Naive thymus-derived CD4-positive, alpha-beta T cell (primary cell): ENCODE measurements at regions not wholly inside any gene's neighbourhood (a gene's known extent, or its start where the extent isn't known, plus 50 kb on each side); places are given as distances from the start of the nearest gene placed in this dataset.
A peak's percentile ranks its signal among the peaks of the same experiment; 100 is the strongest.

Experiments
- ATAC-seq: fragments of 150-1000 bp; cut with Tn5 transposase; 2 replicates; pipeline ENCODE4 v1.10.0; 2021; ENCODE audit warnings: mild to moderate bottlenecking, moderate library complexity
- CTCF ChIA-PET: fragments of 350-600 bp; sonication (Branson Sonifier 250); formaldehyde crosslinking; loops from one replicate; lab custom pipeline; 2021; ENCODE audit warnings: antibody characterized with exemption; lab: Charles Lee
- POLR2A ChIA-PET: fragments of 350-600 bp; sonication (Branson Sonifier 250); formaldehyde crosslinking; loops from one replicate; lab custom pipeline; 2021; ENCODE audit warnings: antibody characterized with exemption, inconsistent platforms; lab: Charles Lee
- DNase-seq, 9 donors: peaks; one replicate each; pipeline versions ENCODE4 v3.0.0 to v3.0.0-alpha.2; 2020 to 2022; ENCODE audit warnings: mixed read lengths in 1 of 9
- H3K27ac ChIP-seq: one replicate; pipeline ENCODE4 v1.7.0; 2013; ENCODE audit warnings: mild to moderate bottlenecking, low read depth, low read length, moderate library complexity
- H3K27me3 ChIP-seq, 2 donors: one replicate each; pipeline ENCODE4 v1.7.0; 2013; ENCODE audit warnings: low read length in 2 of 2, mild to moderate bottlenecking in 2 of 2, moderate library complexity in 2 of 2; ENCODE audit not compliant: control insufficient read depth in 2 of 2, insufficient read depth in 2 of 2
- H3K36me3 ChIP-seq, 3 experiments: 1 replicate in 2 of 3; 2 replicates in 1 of 3; pipeline ENCODE4 v1.7.0; 2013; ENCODE audit warnings: low read length in 3 of 3, mild to moderate bottlenecking in 3 of 3, moderate library complexity in 1 of 3; ENCODE audit not compliant: insufficient read depth in 3 of 3, control insufficient read depth in 2 of 3
- H3K4me1 ChIP-seq, 2 donors: one replicate each; pipeline ENCODE4 v1.7.0; 2013; ENCODE audit warnings: low read length in 2 of 2, mild to moderate bottlenecking in 2 of 2, moderate library complexity in 1 of 2; ENCODE audit not compliant: control insufficient read depth in 2 of 2, insufficient read depth in 2 of 2
- H3K4me3 ChIP-seq: 2 replicates; pipeline ENCODE4 v1.7.0; 2013; ENCODE audit warnings: mild to moderate bottlenecking, low read length
- H3K9me3 ChIP-seq, 3 experiments: 1 replicate in 2 of 3; 2 replicates in 1 of 3; pipeline ENCODE4 v1.7.0; 2013; ENCODE audit warnings: low read length in 3 of 3; ENCODE audit not compliant: control insufficient read depth in 2 of 3
- H3K27ac Mint-ChIP-seq, 9 donors: one replicate each; pipeline ENCODE4 v1.8.0; 2020 to 2022; ENCODE audit warnings: mixed read lengths in 9 of 9, mild to moderate bottlenecking in 8 of 9, moderate library complexity in 5 of 9, inconsistent platforms in 2 of 9
- H3K27me3 Mint-ChIP-seq, 5 donors: one replicate each; pipeline ENCODE4 v1.8.0; 2021 to 2022; ENCODE audit warnings: mixed read lengths in 5 of 5, mild to moderate bottlenecking in 1 of 5
- H3K36me3 Mint-ChIP-seq, 5 donors: one replicate each; pipeline ENCODE4 v1.8.0; 2020 to 2022; ENCODE audit warnings: mixed read lengths in 5 of 5, mild to moderate bottlenecking in 3 of 5, inconsistent platforms in 1 of 5
- H3K4me1 Mint-ChIP-seq, 7 donors: one replicate each; pipeline ENCODE4 v1.8.0; 2020 to 2022; ENCODE audit warnings: mixed read lengths in 7 of 7, mild to moderate bottlenecking in 3 of 7, inconsistent platforms in 1 of 7
- H3K4me3 Mint-ChIP-seq, 10 donors: one replicate each; pipeline ENCODE4 v1.8.0; 2020 to 2022; ENCODE audit warnings: mild to moderate bottlenecking in 10 of 10, mixed read lengths in 10 of 10, moderate library complexity in 6 of 10, inconsistent platforms in 2 of 10
- H3K9me3 Mint-ChIP-seq, 11 donors: one replicate each; pipeline ENCODE4 v1.8.0; 2020 to 2022; ENCODE audit warnings: mixed read lengths in 11 of 11, mild to moderate bottlenecking in 4 of 11, inconsistent platforms in 1 of 11, moderate library complexity in 1 of 11
- intact Hi-C, 2 donors: fragments of 100-400 bp; cut with micrococcal nuclease; formaldehyde crosslinking; loops; one replicate each; pipeline ENCODE4 v1.15.1; 2023

DNA sequence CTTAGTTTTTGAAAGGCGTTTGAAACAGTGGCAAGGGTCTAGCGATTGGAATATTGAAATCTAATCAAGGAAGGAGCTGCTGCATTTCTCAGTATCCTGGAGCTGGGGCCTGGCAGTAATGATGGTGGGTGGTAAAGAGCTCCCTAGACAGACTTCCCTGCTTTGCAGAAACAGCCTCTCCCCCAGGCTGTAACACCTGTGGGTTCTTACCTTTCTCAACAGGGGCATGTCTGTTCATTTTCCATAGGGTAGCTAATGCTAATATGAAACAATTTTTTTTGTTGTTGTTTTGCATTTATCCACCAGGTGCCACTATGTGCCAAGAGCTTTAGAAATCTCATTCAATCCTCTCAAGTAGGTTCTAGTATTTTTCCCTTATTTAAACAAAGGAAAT is 345.5 kb downstream of the REEP3 start:
- intact Hi-C loops, result loop anchor here (1.0 to 10.0 kb wide), 3 partner anchors 110 to 702 kb away; no protein-coding TSS in a partner anchor
- peak overlapping the region in 5 of 10 donors; percentile 17 to 40 (median 22) for H3K4me3 Mint-ChIP-seq
- ATAC-seq (peak; percentile 38), DNase-seq (peak in 2 of 9 donors; percentile 5 to 7)
- Histone ChIP-seq H3K9me3 (no peaks in the 10 kb centered on the region), H3K4me3 (no peak overlapping the region), H3K27ac (no peak overlapping the region), H3K36me3 (no peaks in the 10 kb centered on the region), H3K4me1 (peaks cover 4 to 6% of the 10 kb centered on the region in 2 donors), H3K27me3 (peaks cover 0 to 6% of the 10 kb centered on the region in 2 donors)
- H3K36me3 Mint-ChIP-seq, result no peaks in the 10 kb centered on the region
- no peaks in the 10 kb centered on the region for H3K9me3 Mint-ChIP-seq
- peaks cover 26 to 47% (median 42%) of the 10 kb centered on the region in 5 donors for H3K27me3 Mint-ChIP-seq
- CTCF ChIA-PET, result interaction anchor here (0.9 to 1.3 kb wide), 4 partner anchors 24 to 800 kb away, joined by 3 to 4 read pairs (median 4); no protein-coding TSS in a partner anchor
- H3K27ac Mint-ChIP-seq, result no peak overlapping the region
- H3K4me1 Mint-ChIP-seq, result peaks cover 0 to 13% (median 6%) of the 10 kb centered on the region in 7 donors
- POLR2A ChIA-PET, result no interaction called here

DNA sequence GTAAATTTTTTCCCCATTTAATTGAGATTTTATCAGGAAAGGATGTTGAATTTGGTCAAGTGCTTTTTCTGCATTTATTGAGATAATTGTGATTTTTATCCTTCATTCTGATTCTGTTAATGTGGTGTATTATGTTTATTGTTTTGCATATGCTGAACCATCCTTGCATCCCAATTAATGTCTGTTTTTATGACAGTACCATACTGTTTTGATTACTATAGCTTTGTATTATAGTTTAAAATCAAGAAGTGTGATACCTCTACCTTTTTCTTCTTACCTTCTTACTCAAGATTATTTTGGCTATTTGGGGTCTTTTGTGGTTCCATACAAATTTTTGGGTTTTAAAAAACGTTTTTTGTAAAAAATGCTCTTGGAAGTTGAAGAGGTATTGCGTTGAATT is 357.2 kb downstream of the REEP3 start:
- Histone ChIP-seq H3K4me3 (no peak overlapping the region), H3K9me3 (no peaks in the 10 kb centered on the region), H3K36me3 (no peaks in the 10 kb centered on the region), H3K4me1 (no peaks in the 10 kb centered on the region), H3K27ac (no peak overlapping the region), H3K27me3 (no peaks in the 10 kb centered on the region)
- H3K27me3 Mint-ChIP-seq, result peaks cover 6 to 28% (median 10%) of the 10 kb centered on the region in 5 donors
- ChIA-PET POLR2A (no interaction called here), CTCF (no interaction called here)
- no peaks in the 10 kb centered on the region for H3K36me3 Mint-ChIP-seq
- no peak overlapping the region for H3K27ac Mint-ChIP-seq
- ATAC-seq (no peak), DNase-seq (no peak)
- H3K4me3 Mint-ChIP-seq, result no peak overlapping the region
- no peaks in the 10 kb centered on the region for H3K4me1 Mint-ChIP-seq
- H3K9me3 Mint-ChIP-seq, result peaks cover 0 to 37% (median 10%) of the 10 kb centered on the region in 11 donors
- intact Hi-C loops, result no loop called here

DNA sequence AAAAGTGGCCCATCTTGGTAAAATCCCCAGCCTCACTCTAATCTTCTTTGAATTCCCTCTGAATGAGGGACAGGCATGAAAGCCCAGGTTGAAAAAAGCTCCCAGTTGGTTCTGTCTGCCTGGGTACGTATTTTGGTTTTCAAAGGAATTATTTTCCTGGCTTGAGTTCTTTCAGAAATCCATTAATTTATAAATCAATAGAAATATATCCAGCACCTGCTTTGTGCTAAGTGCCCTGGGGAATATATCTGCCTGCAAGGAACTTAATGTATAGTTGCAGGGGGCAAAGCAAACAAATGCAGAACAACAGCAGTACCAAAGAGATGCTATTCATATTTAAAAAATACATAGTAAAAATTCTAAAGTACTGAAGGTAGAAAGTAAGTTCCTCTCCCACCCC is 362.7 kb downstream of the REEP3 start:
- DNase-seq (no peak), ATAC-seq (no peak)
- Mint-ChIP-seq H3K4me3 (no peak overlapping the region), H3K27ac (no peak overlapping the region), H3K9me3 (peaks cover 0 to 29% (median 7%) of the 10 kb centered on the region in 11 donors), H3K27me3 (peaks cover 7 to 22% (median 10%) of the 10 kb centered on the region in 5 donors), H3K4me1 (peaks cover 0 to 1% (median 0%) of the 10 kb centered on the region in 7 donors), H3K36me3 (no peaks in the 10 kb centered on the region)
- no peaks in the 10 kb centered on the region for H3K4me1 ChIP-seq
- intact Hi-C loops, result no loop called here
- ChIA-PET POLR2A (no interaction called here), CTCF (no interaction called here)
- no peaks in the 10 kb centered on the region for H3K9me3 ChIP-seq
- H3K4me3 ChIP-seq, result no peak overlapping the region
- H3K27me3 ChIP-seq, result no peaks in the 10 kb centered on the region
- H3K36me3 ChIP-seq, result no peaks in the 10 kb centered on the region
- no peak overlapping the region for H3K27ac ChIP-seq

DNA sequence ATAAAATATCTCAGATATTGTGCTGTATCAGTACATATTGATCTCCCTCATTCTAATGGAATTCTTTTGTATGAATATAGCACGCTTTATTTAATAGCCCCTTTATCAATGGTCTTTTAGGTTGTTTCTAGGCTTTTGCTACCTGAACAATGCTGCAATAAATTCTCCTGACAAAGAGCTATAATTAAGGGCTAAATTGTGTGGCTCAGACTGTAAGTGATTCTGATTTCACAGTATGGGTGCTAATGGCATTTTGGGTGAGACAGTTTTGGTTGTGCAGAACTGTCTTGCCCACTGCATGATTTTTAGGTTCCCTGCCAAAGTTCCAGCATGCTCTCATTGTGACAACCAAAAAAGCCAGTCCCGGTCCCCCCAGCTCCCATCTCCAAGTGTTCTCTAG is 363.2 kb downstream of the REEP3 start:
- Mint-ChIP-seq H3K27ac (no peak overlapping the region), H3K27me3 (peaks cover 6 to 21% (median 10%) of the 10 kb centered on the region in 5 donors), H3K4me1 (peaks cover 0 to 1% (median 0%) of the 10 kb centered on the region in 7 donors), H3K9me3 (peaks cover 0 to 24% (median 7%) of the 10 kb centered on the region in 11 donors), H3K4me3 (no peak overlapping the region), H3K36me3 (no peaks in the 10 kb centered on the region)
- Histone ChIP-seq H3K9me3 (no peaks in the 10 kb centered on the region), H3K36me3 (no peaks in the 10 kb centered on the region), H3K27me3 (no peaks in the 10 kb centered on the region), H3K4me3 (no peak overlapping the region), H3K27ac (no peak overlapping the region), H3K4me1 (no peaks in the 10 kb centered on the region)
- ATAC-seq (no peak), DNase-seq (no peak)
- intact Hi-C loops, result no loop called here
- ChIA-PET POLR2A (no interaction called here), CTCF (interaction anchor here (0.6 kb wide), 1 partner anchor 12 kb away, joined by 3 read pairs; no protein-coding TSS in a partner anchor)

DNA sequence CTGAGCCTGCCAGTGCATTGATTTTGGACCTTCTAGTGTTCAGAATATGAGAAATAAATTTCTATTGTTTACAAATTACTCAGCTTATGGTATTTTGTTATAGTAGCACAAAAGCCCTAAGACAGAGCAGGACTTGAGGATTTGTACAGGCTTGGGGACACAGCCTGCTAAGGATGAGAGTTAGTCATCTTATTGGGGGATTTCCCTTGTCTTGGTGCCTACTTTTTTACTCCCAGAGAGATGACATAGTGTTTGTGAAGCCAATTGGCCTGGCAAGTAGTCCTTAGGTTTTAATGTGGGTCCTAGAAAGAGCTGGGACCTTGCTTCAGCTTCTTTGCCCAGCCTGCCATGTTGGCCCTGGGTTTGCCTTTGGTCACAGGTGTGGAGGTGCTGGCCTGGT is 364.0 kb downstream of the REEP3 start:
- no peaks in the 10 kb centered on the region for H3K9me3 ChIP-seq

DNA sequence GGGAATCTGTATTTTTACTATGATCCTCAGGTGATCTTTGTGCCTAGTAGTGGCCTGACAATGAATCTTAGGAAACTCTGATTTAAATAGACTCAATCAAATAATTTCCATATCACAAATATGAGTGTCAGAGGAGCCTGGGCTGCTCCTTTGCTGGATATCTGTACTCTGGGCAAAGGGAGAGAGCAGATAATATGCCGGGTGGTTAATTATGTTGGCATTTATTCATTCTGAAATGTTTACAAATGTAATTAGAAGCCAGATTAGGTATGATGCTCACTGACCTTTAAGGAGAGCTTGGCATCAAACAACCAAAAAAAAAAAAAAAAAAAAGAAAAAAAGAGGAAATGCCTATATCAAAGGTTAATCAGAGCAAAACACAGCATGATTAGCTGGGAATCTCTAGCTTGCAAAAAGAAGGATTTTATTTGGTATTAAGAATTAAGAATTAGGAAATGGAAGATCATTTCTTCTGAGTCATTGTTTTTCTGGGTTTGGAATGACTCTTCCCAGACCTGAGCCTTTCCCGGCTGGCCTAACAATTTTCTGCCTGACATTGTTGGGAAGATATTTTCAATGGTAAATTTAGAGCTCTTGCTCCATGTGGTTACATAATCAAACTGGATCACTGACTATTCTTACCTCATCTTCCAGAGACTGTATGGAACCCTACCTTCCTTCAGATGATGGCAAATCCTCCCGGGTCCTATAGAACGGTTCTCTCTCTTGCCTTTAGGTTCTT is 365.3 kb downstream of the REEP3 start:
- Histone ChIP-seq H3K27me3 (no peaks in the 10 kb centered on the region), H3K4me1 (no peaks in the 10 kb centered on the region), H3K4me3 (no peak overlapping the region), H3K9me3 (no peaks in the 10 kb centered on the region), H3K27ac (no peak overlapping the region), H3K36me3 (no peaks in the 10 kb centered on the region)
- Mint-ChIP-seq H3K4me3 (no peak overlapping the region), H3K9me3 (peaks cover 0 to 5% (median 0%) of the 10 kb centered on the region in 11 donors), H3K4me1 (peaks cover 0 to 1% (median 0%) of the 10 kb centered on the region in 7 donors), H3K27me3 (peaks cover 0 to 8% (median 4%) of the 10 kb centered on the region in 5 donors), H3K36me3 (no peaks in the 10 kb centered on the region), H3K27ac (no peak overlapping the region)
- ATAC-seq (no peak), DNase-seq (no peak)
- ChIA-PET POLR2A (interaction anchor here (1.0 kb wide), 1 partner anchor 12 kb away, joined by 7 read pairs; no protein-coding TSS in a partner anchor), CTCF (no interaction called here)
- intact Hi-C loops, result no loop called here

More for the DNA sequence above, 364.0 kb downstream of the REEP3 start:
- Mint-ChIP-seq H3K36me3 (no peaks in the 10 kb centered on the region), H3K4me1 (peaks cover 0 to 1% (median 0%) of the 10 kb centered on the region in 7 donors), H3K4me3 (no peak overlapping the region), H3K27ac (no peak overlapping the region), H3K27me3 (peaks cover 4 to 13% (median 4%) of the 10 kb centered on the region in 5 donors), H3K9me3 (peaks cover 0 to 17% (median 5%) of the 10 kb centered on the region in 11 donors)
- no peaks in the 10 kb centered on the region for H3K4me1 ChIP-seq
- ChIA-PET CTCF (no interaction called here), POLR2A (no interaction called here)
- ATAC-seq (no peak), DNase-seq (no peak)
- no peak overlapping the region for H3K4me3 ChIP-seq
- H3K27ac ChIP-seq, result no peak overlapping the region
- intact Hi-C loops, result no loop called here
- no peaks in the 10 kb centered on the region for H3K27me3 ChIP-seq
- no peaks in the 10 kb centered on the region for H3K36me3 ChIP-seq
